IMR-90 (cell line): ENCODE measurements at regions not wholly inside any gene's neighbourhood (a gene's known extent, or its start where the extent isn't known, plus 50 kb on each side); places are given as distances from the start of the nearest gene placed in this dataset.

Experiments used
- ATAC-seq: fragments of 200-7000 bp; cut with Tn5 transposase; 2 replicates; pipeline ENCODE4 v1.9.1; 2020; ENCODE audit warnings: low read depth, mild to moderate bottlenecking, moderate library complexity
- BruUV-seq: library from RNA; stranded (reverse); fragments of 400-500 nt; replicated peaks from 2 replicates; lab custom pipeline; 2021; lab: Mats Ljungman, UMichigan
- CTCF ChIA-PET: fragments of 300-600 bp; formaldehyde crosslinking; extraction: SDS; loops from one replicate; lab custom pipeline; 2021; ENCODE audit warnings: antibody characterized with exemption; lab: Yijun Ruan, JAX
- POLR2A ChIA-PET: fragments of 300-600 bp; sonication (Branson Sonifier 250); formaldehyde crosslinking; loops from one replicate; lab custom pipeline; 2022; ENCODE audit warnings: antibody characterized with exemption; ENCODE audit not compliant: unreplicated experiment; lab: Charles Lee
- DNase-seq: peaks from one replicate; pipeline ENCODE4 v3.0.0; 2013
- H2AFZ ChIP-seq: replicated peaks from 2 replicates; pipeline ENCODE3; 2013; ENCODE audit warnings: low read length, mild to moderate bottlenecking; ENCODE audit not compliant: poor library complexity
- H2AK5ac ChIP-seq: 2 replicates; pipeline ENCODE4 v1.6.1; 2013; ENCODE audit warnings: low read depth, low read length, inconsistent platforms
- H2AK9ac ChIP-seq: replicated peaks from 2 replicates; pipeline ENCODE3; 2013; ENCODE audit warnings: mild to moderate bottlenecking, low read depth, low read length, moderate library complexity; ENCODE audit not compliant: poor library complexity
- H2BK120ac ChIP-seq: 2 replicates; pipeline ENCODE4 v1.6.1; 2013; ENCODE audit warnings: low read depth, low read length, inconsistent platforms
- H2BK15ac ChIP-seq: 3 replicates; pipeline ENCODE4 v1.6.1; 2013; ENCODE audit warnings: low read depth, low read length, inconsistent platforms
- H2BK20ac ChIP-seq: 2 replicates; pipeline ENCODE4 v1.6.1; 2013; ENCODE audit warnings: low read depth, mild to moderate bottlenecking, inconsistent platforms, low read length, moderate library complexity
- H2BK5ac ChIP-seq: 2 replicates; pipeline ENCODE4 v1.6.1; 2013; ENCODE audit warnings: mild to moderate bottlenecking, low read depth, low read length, inconsistent platforms; ENCODE audit not compliant: poor library complexity, severe bottlenecking
- H3K14ac ChIP-seq: replicated peaks from 2 replicates; pipeline ENCODE4 v1.6.1; 2013; ENCODE audit warnings: low read depth, low read length, inconsistent platforms
- H3K18ac ChIP-seq: 2 replicates; pipeline ENCODE4 v1.6.1; 2013; ENCODE audit warnings: low read depth, low read length, control low read depth
- H3K23ac ChIP-seq: 2 replicates; pipeline ENCODE4 v1.6.1; 2013; ENCODE audit warnings: low read depth, low read length, inconsistent platforms
- H3K27ac ChIP-seq: 2 replicates; pipeline ENCODE4 v1.5.1; 2013; ENCODE audit warnings: mild to moderate bottlenecking, control low read depth, low read length; ENCODE audit not compliant: insufficient read depth
- H3K27me3 ChIP-seq: 2 replicates; pipeline ENCODE4 v1.6.1; 2013; ENCODE audit warnings: low read length; ENCODE audit not compliant: control insufficient read depth, insufficient read depth
- H3K36me3 ChIP-seq: 2 replicates; pipeline ENCODE4 v1.6.1; 2013; ENCODE audit warnings: low read length, mixed read lengths; ENCODE audit not compliant: control insufficient read depth, insufficient read depth
- H3K4ac ChIP-seq: 2 replicates; pipeline ENCODE4 v1.6.1; 2013; ENCODE audit warnings: low read depth, low read length, inconsistent platforms
- H3K4me1 ChIP-seq: 2 replicates; pipeline ENCODE4 v1.6.1; 2013; ENCODE audit warnings: low read length, mixed read lengths; ENCODE audit not compliant: control insufficient read depth, insufficient read depth
- H3K4me2 ChIP-seq: 2 replicates; pipeline ENCODE4 v1.6.1; 2013; ENCODE audit warnings: low read depth, mild to moderate bottlenecking, control low read depth, low read length, moderate library complexity
- H3K4me3 ChIP-seq: 2 replicates; pipeline ENCODE4 v1.5.1; 2013; ENCODE audit warnings: low read depth, mild to moderate bottlenecking, control low read depth, low read length, moderate library complexity; ENCODE audit not compliant: insufficient read depth
- H3K56ac ChIP-seq: 2 replicates; pipeline ENCODE4 v1.6.1; 2013; ENCODE audit warnings: low read length, inconsistent platforms; ENCODE audit not compliant: insufficient read depth; ENCODE audit errors: extremely low read depth
- H3K79me1 ChIP-seq, 2 experiments: 2 replicates each; pipeline ENCODE4 v1.6.1; 2013; ENCODE audit warnings: low read length in 2 of 2, inconsistent platforms in 1 of 2, low read depth in 1 of 2
- H3K9ac ChIP-seq: 2 replicates; pipeline ENCODE4 v1.6.1; 2013; ENCODE audit warnings: low read depth, low read length, control low read depth
- H3K9me1 ChIP-seq: 2 replicates; pipeline ENCODE4 v1.6.1; 2013; ENCODE audit warnings: low read length, inconsistent platforms; ENCODE audit not compliant: insufficient read depth
- H3K9me3 ChIP-seq: 2 replicates; pipeline ENCODE4 v1.6.1; 2013; ENCODE audit warnings: low read length; ENCODE audit not compliant: control insufficient read depth, insufficient read depth
- H4K20me1 ChIP-seq: 2 replicates; pipeline ENCODE4 v1.6.1; 2013; ENCODE audit warnings: low read length, inconsistent platforms; ENCODE audit not compliant: insufficient read depth
- H4K5ac ChIP-seq: 2 replicates; pipeline ENCODE4 v1.6.1; 2013; ENCODE audit warnings: mild to moderate bottlenecking, low read depth, low read length, control low read depth
- H4K8ac ChIP-seq, 2 experiments: 2 replicates each; pipeline ENCODE4 v1.6.1; 2013; ENCODE audit warnings: low read depth in 2 of 2, low read length in 2 of 2, control low read depth in 1 of 2, inconsistent platforms in 1 of 2
- H4K91ac ChIP-seq: 2 replicates; pipeline ENCODE4 v1.6.1; 2013; ENCODE audit warnings: low read depth, low read length, inconsistent platforms; ENCODE audit not compliant: insufficient read depth
- BHLHE40 ChIP-seq: fragments of 150-350 bp; IDR thresholded peaks from 2 replicates; pipeline ENCODE4 v1.6.1; 2016; ENCODE audit warnings: mild to moderate bottlenecking, low read depth, low read length
- CEBPB ChIP-seq: IDR thresholded peaks from 2 replicates; pipeline ENCODE4 v1.6.1; 2012; ENCODE audit warnings: low read depth, low read length, improper control_type of control experiment
- CHD1 ChIP-seq: IDR thresholded peaks from 2 replicates; pipeline ENCODE4 v1.6.1; 2012; ENCODE audit warnings: low read depth, low read length, improper control_type of control experiment
- CTCF ChIP-seq: conservative IDR thresholded peaks from 2 replicates; pipeline ENCODE4 v1.5.1; 2012; ENCODE audit warnings: mild to moderate bottlenecking, low read depth, low read length, improper control_type of control experiment
- ELK1 ChIP-seq: fragments of 150-350 bp; IDR thresholded peaks from 2 replicates; pipeline ENCODE4 v1.6.1; 2016; ENCODE audit warnings: low read depth, mild to moderate bottlenecking, low read length, moderate library complexity, borderline replicate concordance
- MAFK ChIP-seq: IDR thresholded peaks from 2 replicates; pipeline ENCODE4 v1.6.1; 2012; ENCODE audit warnings: low read depth, low read length, improper control_type of control experiment
- MAZ ChIP-seq: IDR thresholded peaks from 2 replicates; pipeline ENCODE4 v1.6.1; 2012; ENCODE audit warnings: low read depth, mild to moderate bottlenecking, low read length, improper control_type of control experiment, moderate library complexity, borderline replicate concordance
- MXI1 ChIP-seq: IDR thresholded peaks from 2 replicates; pipeline ENCODE4 v1.6.1; 2012; ENCODE audit warnings: low read depth, mild to moderate bottlenecking, low read length, moderate library complexity, borderline replicate concordance
- NFE2L2 ChIP-seq: fragments of 150-350 bp; IDR thresholded peaks from 2 replicates; pipeline ENCODE4 v1.6.1; 2016; ENCODE audit warnings: low read depth, mild to moderate bottlenecking, low read length
- RCOR1 ChIP-seq: IDR thresholded peaks from 2 replicates; pipeline ENCODE4 v1.6.1; 2012; ENCODE audit warnings: mild to moderate bottlenecking, low read length, improper control_type of control experiment; ENCODE audit not compliant: insufficient replicate concordance
- RFX5 ChIP-seq: IDR thresholded peaks from 2 replicates; pipeline ENCODE4 v1.8.0; 2012; ENCODE audit warnings: low read depth, mild to moderate bottlenecking, low read length, moderate library complexity
- SMC3 ChIP-seq: fragments of 150-350 bp; IDR thresholded peaks from 2 replicates; pipeline ENCODE4 v1.6.1; 2016; ENCODE audit warnings: low read depth, mild to moderate bottlenecking, antibody characterized with exemption, low read length, moderate library complexity
- WGBS, 2 experiments: methylation state at CpG; one replicate each; pipeline versions ENCODE4 v1.1.5 to v1.1.7; 2013; ENCODE audit warnings: missing lambda C conversion rate in 2 of 2; ENCODE audit not compliant: insufficient read length in 1 of 2; ENCODE audit errors: extremely low coverage in 2 of 2; 5-methylcytosine and 5-hydroxymethylcytosine counted together
- dilution Hi-C: fragments of 300-500 bp; cut with HindIII; formaldehyde crosslinking; loops from one replicate; pipeline ENCODE4 v1.14.3; 2018; ENCODE audit warnings: low sequenced_read_pairs; ENCODE audit not compliant: unreplicated experiment
- in situ Hi-C: fragments of 300-500 bp; cut with MboI; formaldehyde crosslinking; loops from 3 replicates; pipeline ENCODE4 v1.14.3; 2019; ENCODE audit warnings: low sequenced_read_pairs, inconsistent platforms, mixed read lengths
- intact Hi-C: fragments of 100-400 bp; cut with micrococcal nuclease; formaldehyde crosslinking; loops from 2 replicates; pipeline ENCODE4 v1.10.0; 2022

GRCh38 chr10:56104487-56104886 lies 256.6 kb downstream of the ZWINT start:
- intact Hi-C loops (no loop called here), in situ Hi-C loops (no loop called here), dilution Hi-C loops (no loop called here)
- H3K14ac ChIP-seq, result no peak overlapping the region
- H4K91ac ChIP-seq, result no peak overlapping the region
- no peak for DNase-seq
- ChIA-PET CTCF (no interaction called here), POLR2A (no interaction called here)
- H2BK20ac ChIP-seq, result no peak overlapping the region
- H3K4me1 ChIP-seq, result no peaks in the 10 kb centered on the region
- no peak overlapping the region for H4K5ac ChIP-seq
- peaks cover 9% of the 10 kb centered on the region; the same call in 1 of the 2 replicates for H3K9me3 ChIP-seq
- H2AK5ac ChIP-seq, result no peak overlapping the region
- TF ChIP-seq MAZ, result no peak
- TF ChIP-seq SMC3, result no peak
- no peak for TF ChIP-seq BHLHE40
- no peak for TF ChIP-seq CTCF
- no peak for TF ChIP-seq ELK1
- no peak for TF ChIP-seq MAFK
- no peak for TF ChIP-seq MXI1
- no peak for TF ChIP-seq RFX5
- TF ChIP-seq RCOR1, result no peak
- no peak for TF ChIP-seq NFE2L2
- no peak for TF ChIP-seq CEBPB
- TF ChIP-seq CHD1, result no peak
- H3K27me3 ChIP-seq, result no peaks in the 10 kb centered on the region
- no peak overlapping the region for H3K9ac ChIP-seq
- H3K4me2 ChIP-seq, result no peak overlapping the region
- no peaks in the 10 kb centered on the region for H3K36me3 ChIP-seq
- ATAC-seq, result no peak
- no peak overlapping the region for H3K4ac ChIP-seq
- H2AK9ac ChIP-seq, result no peak overlapping the region
- no peak overlapping the region for H3K27ac ChIP-seq
- WGBS, 2 experiments, result no CpG with 5 or more reads among the region's 3 CpGs
- no peak overlapping the region for H3K23ac ChIP-seq
- H4K20me1 ChIP-seq, result no peaks in the 10 kb centered on the region
- no peaks in the 10 kb centered on the region for H3K79me1 ChIP-seq
- no peak overlapping the region for H3K18ac ChIP-seq
- no peaks in the 10 kb centered on the region for H3K9me1 ChIP-seq
- no peak overlapping the region for H2AFZ ChIP-seq
- H4K8ac ChIP-seq, result no peak overlapping the region
- no peak overlapping the region for H2BK5ac ChIP-seq
- H2BK120ac ChIP-seq, result no peak overlapping the region
- no peak overlapping the region for H2BK15ac ChIP-seq
- no peak overlapping the region for H3K4me3 ChIP-seq
- H3K56ac ChIP-seq, result no peak overlapping the region
- no TSS peak for BruUV-seq
